ENCODE measurements at regions not wholly inside any gene's neighbourhood (a gene's known extent, or its start where the extent isn't known, plus 50 kb on each side); places are given as distances from the start of the nearest gene placed in this dataset.
"Not testable (repeated sequence)": the region's sequence is repeated elsewhere in the genome, so short reads cannot be mapped to it uniquely, and the experiment has no call there.

- no peak overlapping the region for H3K4me3 Mint-ChIP-seq
- peaks cover 37% of the 10 kb centered on the region for H3K27me3 Mint-ChIP-seq
- peaks cover 6% of the 10 kb centered on the region for H3K4me1 Mint-ChIP-seq
- H3K9me3 Mint-ChIP-seq = peaks cover 5% of the 10 kb centered on the region
- DNase-seq = no peak
- no peak overlapping the region for H3K27ac Mint-ChIP-seq
- no peaks in the 10 kb centered on the region for H3K36me3 Mint-ChIP-seq
Observed at GRCh38 chr12:65675141-65675621, 149.1 kb upstream of the HMGA2 start.

- not testable (repeated sequence) for H3K36me3 Mint-ChIP-seq, H3K9me3 Mint-ChIP-seq, H3K4me1 Mint-ChIP-seq, DNase-seq, H3K4me3 Mint-ChIP-seq, H3K27ac Mint-ChIP-seq
- peaks cover 34% of the 10 kb centered on the region for H3K27me3 Mint-ChIP-seq
Observed at GRCh38 chr12:65678172-65678571, 146.1 kb upstream of the HMGA2 start.

DNA sequence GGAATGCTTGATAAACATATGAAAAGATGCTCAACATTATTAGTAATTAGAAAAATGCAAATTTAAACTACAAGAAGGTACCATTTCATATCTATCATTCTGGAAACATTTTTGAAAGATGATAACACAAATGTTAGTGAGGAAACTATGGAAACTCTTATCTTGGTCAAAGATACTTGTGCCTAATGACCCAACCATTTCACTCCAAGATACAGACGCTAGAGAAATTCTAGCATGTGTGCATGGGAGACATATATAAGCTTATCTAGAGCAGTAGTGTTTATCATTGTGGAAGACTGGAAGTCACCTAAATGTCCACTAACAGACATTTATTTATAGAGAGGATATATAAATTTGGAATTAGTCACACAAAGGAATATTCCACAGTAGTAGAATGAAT is 143.1 kb upstream of the HMGA2 start:
- Mint-ChIP-seq H3K4me3 (no peak overlapping the region), H3K9me3 (peaks cover 5% of the 10 kb centered on the region)

DNA sequence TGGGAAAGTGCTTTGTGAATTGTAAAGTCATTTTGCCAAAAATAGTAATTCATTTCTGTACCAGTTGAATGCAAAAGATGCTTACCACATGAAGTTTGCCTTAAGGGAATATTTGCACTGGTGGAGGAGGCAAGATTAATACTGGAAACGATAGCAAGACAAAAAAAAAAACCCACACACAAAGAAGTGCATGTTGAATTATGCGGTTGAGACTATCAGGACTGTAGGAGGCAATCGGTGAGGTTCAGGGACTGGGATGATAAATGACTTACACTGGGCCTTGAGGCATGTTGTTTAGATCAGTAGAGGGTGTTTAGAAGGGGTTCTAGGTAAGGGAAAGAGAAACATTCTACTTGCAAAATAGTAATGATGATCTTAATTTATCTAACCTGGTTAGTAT is 142.2 kb upstream of the HMGA2 start:
- H3K36me3 Mint-ChIP-seq = no peaks in the 10 kb centered on the region
- H3K9me3 Mint-ChIP-seq = peaks cover 6% of the 10 kb centered on the region
- no peak for DNase-seq
- H3K4me1 Mint-ChIP-seq = no peaks in the 10 kb centered on the region
- no peak overlapping the region for H3K27ac Mint-ChIP-seq
- no peak overlapping the region for H3K4me3 Mint-ChIP-seq
- H3K27me3 Mint-ChIP-seq = peaks cover 34% of the 10 kb centered on the region

More for the DNA sequence above, 143.1 kb upstream of the HMGA2 start:
- H3K27ac Mint-ChIP-seq = no peak overlapping the region
- no peak for DNase-seq
- no peaks in the 10 kb centered on the region for H3K36me3 Mint-ChIP-seq
- H3K4me1 Mint-ChIP-seq = no peaks in the 10 kb centered on the region
- peaks cover 35% of the 10 kb centered on the region for H3K27me3 Mint-ChIP-seq

GRCh38 chr12:65684906-65685305 is 139.4 kb upstream of the HMGA2 start:
- Mint-ChIP-seq H3K9me3 (peaks cover 2% of the 10 kb centered on the region), H3K27ac (no peak overlapping the region), H3K36me3 (no peaks in the 10 kb centered on the region), H3K4me1 (no peaks in the 10 kb centered on the region), H3K27me3 (peaks cover 25% of the 10 kb centered on the region), H3K4me3 (no peak overlapping the region)
- no peak for DNase-seq

GRCh38 chr12:65685514-65685913 is 138.8 kb upstream of the HMGA2 start:
- Mint-ChIP-seq H3K9me3 (peaks cover 2% of the 10 kb centered on the region), H3K27me3 (peaks cover 24% of the 10 kb centered on the region), H3K36me3 (no peaks in the 10 kb centered on the region), H3K27ac (no peak overlapping the region), H3K4me3 (no peak overlapping the region), H3K4me1 (no peaks in the 10 kb centered on the region)
- no peak for DNase-seq

DNA sequence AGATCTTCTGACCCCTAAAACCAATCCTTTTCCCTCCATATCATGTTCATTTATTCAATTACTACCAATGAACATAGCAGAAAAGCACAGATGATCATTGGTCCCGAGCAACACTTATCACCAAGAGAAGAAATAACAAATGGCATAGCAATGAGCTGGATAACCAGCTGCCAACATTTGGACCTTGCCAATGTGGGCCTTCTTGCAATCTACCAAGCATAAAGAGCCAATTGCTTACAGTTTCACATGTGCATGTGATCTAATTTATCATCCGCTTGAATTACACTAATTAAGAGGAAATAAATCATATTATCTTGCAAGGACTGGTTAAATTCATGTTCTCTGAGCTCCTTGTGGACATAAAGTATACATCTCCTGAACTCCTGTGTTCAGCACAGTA is 134.8 kb upstream of the HMGA2 start:
- no peak overlapping the region for H3K4me3 Mint-ChIP-seq
- DNase-seq = no peak
- H3K27me3 Mint-ChIP-seq = peaks cover 14% of the 10 kb centered on the region
- H3K9me3 Mint-ChIP-seq = peaks cover 2% of the 10 kb centered on the region
- no peaks in the 10 kb centered on the region for H3K36me3 Mint-ChIP-seq
- H3K27ac Mint-ChIP-seq = no peak overlapping the region
- H3K4me1 Mint-ChIP-seq = no peaks in the 10 kb centered on the region

GRCh38 chr12:65690477-65690876 is 133.8 kb upstream of the HMGA2 start:
- no peaks in the 10 kb centered on the region for H3K36me3 Mint-ChIP-seq
- no peak overlapping the region for H3K4me3 Mint-ChIP-seq
- no peak overlapping the region for H3K27ac Mint-ChIP-seq
- H3K27me3 Mint-ChIP-seq = peaks cover 11% of the 10 kb centered on the region
- peaks cover 2% of the 10 kb centered on the region for H3K9me3 Mint-ChIP-seq
- DNase-seq = no peak
- H3K4me1 Mint-ChIP-seq = no peaks in the 10 kb centered on the region

DNA sequence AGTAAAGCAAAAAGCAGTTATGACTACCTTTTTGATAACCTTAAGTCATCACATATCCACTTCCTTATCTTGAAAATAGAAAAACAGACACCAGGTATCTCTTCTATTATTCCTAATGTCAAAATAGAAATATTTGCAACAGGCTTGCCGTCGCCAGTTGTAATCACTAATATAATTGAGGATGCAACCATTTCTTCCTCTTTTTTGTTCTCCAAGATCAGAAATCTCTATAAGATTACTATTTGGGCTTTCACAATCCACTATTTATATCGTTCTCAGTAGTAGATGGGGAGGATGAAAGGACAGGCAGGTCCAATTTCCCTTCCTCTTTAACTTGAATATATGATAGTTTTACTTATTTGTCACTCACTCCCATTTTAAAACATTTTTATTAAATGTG is 130.2 kb upstream of the HMGA2 start:
- Mint-ChIP-seq H3K4me1 (peaks cover 1% of the 10 kb centered on the region), H3K27ac (no peak overlapping the region), H3K9me3 (no peaks in the 10 kb centered on the region), H3K36me3 (no peaks in the 10 kb centered on the region), H3K4me3 (no peak overlapping the region), H3K27me3 (peaks cover 19% of the 10 kb centered on the region)
- no peak for DNase-seq

DNA sequence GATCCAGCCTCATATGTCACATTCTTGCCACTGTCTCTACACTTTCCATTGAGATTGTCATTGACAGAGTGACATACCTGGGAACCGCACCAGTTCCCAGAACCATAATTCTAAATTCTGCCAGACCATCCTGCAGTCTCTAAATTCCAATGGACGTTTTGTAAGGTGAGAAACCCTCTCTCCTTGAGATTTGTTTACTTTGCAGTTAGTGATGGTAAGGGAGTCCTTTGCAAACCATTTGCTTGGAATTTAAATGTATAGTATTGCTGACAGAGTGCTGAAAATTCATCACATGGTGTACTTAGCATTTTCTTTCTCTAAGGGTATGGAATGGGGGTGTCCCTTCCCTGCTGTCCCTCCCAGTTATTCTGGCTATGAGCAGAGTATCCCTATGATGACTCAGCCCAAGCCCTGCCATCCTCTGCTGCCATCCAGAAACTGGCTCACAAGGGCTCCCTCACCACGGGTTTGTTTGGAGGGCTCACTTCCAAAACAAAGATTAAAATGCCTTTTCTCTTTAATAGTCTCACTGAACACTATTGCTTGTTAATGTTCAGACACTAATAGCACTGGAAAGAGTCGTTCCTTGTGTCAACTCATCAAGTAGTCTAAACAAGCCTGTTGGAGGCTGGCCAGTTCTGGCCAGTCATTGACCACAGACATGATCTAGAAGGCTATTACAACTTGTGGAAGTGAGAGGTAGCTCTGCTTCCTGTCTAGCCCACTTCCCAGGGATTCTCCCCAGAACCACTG is 129.0 kb upstream of the HMGA2 start:
- no peaks in the 10 kb centered on the region for H3K36me3 Mint-ChIP-seq
- H3K4me3 Mint-ChIP-seq = no peak overlapping the region
- H3K4me1 Mint-ChIP-seq = peaks cover 1% of the 10 kb centered on the region
- H3K27me3 Mint-ChIP-seq = peaks cover 20% of the 10 kb centered on the region
- no peak overlapping the region for H3K27ac Mint-ChIP-seq
- no peaks in the 10 kb centered on the region for H3K9me3 Mint-ChIP-seq
- DNase-seq = no peak

DNA sequence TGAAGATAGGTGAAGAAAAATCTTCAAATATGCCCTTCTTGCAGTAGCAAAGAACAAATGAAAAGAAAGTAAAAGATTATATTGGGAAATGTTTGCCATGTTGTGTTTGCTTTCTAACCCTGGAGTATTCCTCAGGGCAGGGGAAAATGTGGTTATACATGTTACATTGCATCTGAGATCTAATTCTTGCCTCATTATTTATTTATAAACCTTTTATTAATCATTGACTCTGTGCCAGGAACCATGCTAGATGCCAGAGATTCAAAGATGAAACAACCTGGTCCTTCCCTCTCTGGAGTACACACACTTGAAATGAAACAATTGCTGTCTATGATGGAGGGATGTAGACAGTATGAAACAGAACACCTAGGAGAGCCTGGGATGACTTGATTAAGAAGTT is 128.1 kb upstream of the HMGA2 start:
- Mint-ChIP-seq H3K9me3 (no peaks in the 10 kb centered on the region), H3K4me1 (peaks cover 1% of the 10 kb centered on the region), H3K27ac (no peak overlapping the region), H3K27me3 (peaks cover 17% of the 10 kb centered on the region), H3K4me3 (no peak overlapping the region), H3K36me3 (no peaks in the 10 kb centered on the region)
- DNase-seq = no peak

- no peak overlapping the region for H3K4me3 Mint-ChIP-seq
- H3K9me3 Mint-ChIP-seq = peaks cover 3% of the 10 kb centered on the region
- H3K27ac Mint-ChIP-seq = no peak overlapping the region
- H3K36me3 Mint-ChIP-seq = no peaks in the 10 kb centered on the region
- peaks cover 1% of the 10 kb centered on the region for H3K4me1 Mint-ChIP-seq
- H3K27me3 Mint-ChIP-seq = peaks cover 29% of the 10 kb centered on the region
- DNase-seq = no peak
Observed at GRCh38 chr12:65699251-65699650, 125.0 kb upstream of the HMGA2 start.

DNA sequence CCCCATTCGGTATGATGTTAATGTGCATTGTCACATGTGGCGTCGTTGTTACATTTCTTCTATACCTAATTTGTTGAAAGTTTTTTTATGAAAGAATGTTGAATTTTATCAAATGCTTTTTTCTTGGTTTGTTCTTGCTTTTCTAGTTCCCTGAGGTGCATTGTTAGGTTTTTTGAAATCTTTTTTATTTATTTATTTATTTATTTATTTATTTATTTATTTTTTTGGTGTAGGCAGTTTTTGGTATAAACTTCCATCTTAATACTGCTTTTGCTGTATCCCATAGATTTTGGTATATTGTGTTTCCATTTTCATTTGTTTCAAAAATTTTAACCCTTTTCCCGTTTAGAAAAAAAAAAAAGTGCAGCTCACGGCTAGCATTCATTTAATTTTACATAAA is 121.1 kb upstream of the HMGA2 start:
- no peak overlapping the region for H3K4me3 Mint-ChIP-seq
- H3K9me3 Mint-ChIP-seq = peaks cover 21% of the 10 kb centered on the region
- H3K27me3 Mint-ChIP-seq = peaks cover 20% of the 10 kb centered on the region
- DNase-seq = no peak
- H3K36me3 Mint-ChIP-seq = no peaks in the 10 kb centered on the region
- no peak overlapping the region for H3K27ac Mint-ChIP-seq
- H3K4me1 Mint-ChIP-seq = peaks cover 1% of the 10 kb centered on the region

GRCh38 chr12:65705380-65705876 is 118.9 kb upstream of the HMGA2 start:
- Mint-ChIP-seq H3K27me3 (peaks cover 23% of the 10 kb centered on the region), H3K36me3 (no peaks in the 10 kb centered on the region), H3K4me1 (no peaks in the 10 kb centered on the region), H3K27ac (no peak overlapping the region), H3K9me3 (peaks cover 21% of the 10 kb centered on the region), H3K4me3 (no peak overlapping the region)
- DNase-seq = no peak

DNA sequence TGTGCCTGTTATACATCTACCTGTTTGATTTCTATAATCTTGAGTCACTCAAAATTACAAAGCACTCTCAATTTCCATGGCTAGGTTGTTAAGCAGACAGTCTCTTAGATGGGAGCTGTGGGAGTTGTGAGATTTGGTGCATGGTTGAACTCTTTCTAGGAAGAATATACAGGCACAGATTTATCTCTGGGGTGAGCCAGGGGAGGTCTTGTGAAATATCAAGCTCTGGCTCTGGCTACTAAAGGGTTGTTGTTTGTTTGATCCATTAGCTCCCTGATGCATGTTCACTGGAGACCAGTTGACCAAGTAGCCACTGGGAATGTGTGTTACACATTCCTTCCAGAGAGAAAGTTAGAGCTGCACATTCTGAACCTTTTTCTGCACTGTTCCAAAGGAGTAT is 117.2 kb upstream of the HMGA2 start:
- no peaks in the 10 kb centered on the region for H3K4me1 Mint-ChIP-seq
- H3K36me3 Mint-ChIP-seq = no peaks in the 10 kb centered on the region

More for the DNA sequence above, 117.2 kb upstream of the HMGA2 start:
- no peak for DNase-seq
- Mint-ChIP-seq H3K27ac (no peak overlapping the region), H3K4me3 (no peak overlapping the region), H3K27me3 (peaks cover 19% of the 10 kb centered on the region), H3K9me3 (peaks cover 21% of the 10 kb centered on the region)

Measured in activated naive CD8-positive, alpha-beta T cell treated with anti-CD3 and anti-CD28 coated beads for 36 hours (primary cell).